ENCODE measurements at regions not wholly inside any gene's neighbourhood (a gene's known extent, or its start where the extent isn't known, plus 50 kb on each side); places are given as distances from the start of the nearest gene placed in this dataset.
"Not testable (repeated sequence)": the region's sequence is repeated elsewhere in the genome, so short reads cannot be mapped to it uniquely, and the experiment has no call there.

DNA sequence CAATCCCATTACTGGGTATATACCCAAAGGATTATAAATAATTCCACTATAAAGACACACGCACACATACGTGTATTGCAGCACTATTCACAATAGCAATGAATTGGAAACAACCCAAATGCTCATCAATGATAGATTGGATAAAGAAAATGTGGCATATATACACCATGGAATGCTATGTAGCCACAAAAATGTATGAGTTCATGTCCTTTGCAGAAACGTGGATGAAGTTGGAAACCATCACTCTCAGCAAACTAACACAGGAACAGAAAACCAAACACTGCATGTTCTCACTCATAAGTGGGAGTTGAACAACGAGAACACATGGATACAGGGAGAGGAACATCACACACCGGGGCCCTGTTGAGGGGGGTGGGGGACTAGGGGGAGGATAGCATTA lies 619.0 kb downstream of the LIG4 start:
- not testable (repeated sequence) for DNase-seq (ENCODE audit: low spot score); ATAC-seq

DNA sequence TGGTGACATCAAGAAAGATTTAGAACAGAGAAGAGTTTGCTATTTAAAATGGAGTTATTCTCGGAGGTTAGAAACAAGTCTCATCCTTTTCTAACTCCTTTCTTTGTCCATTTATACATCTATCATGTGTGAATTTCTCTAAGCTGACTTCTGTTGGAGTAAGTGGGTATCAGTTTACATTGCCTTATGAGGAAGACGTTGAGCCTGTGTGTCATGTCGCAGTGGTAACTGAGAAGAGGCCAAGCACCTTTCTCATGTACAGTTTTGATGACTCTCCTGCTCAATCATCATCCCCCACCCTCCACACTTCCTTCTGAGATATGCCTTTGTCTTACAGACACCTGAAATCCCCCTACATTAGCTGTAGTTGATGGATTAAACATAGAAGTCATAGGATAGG lies 624.8 kb downstream of the LIG4 start:
- DNase-seq (ENCODE audit: low spot score) (no peak), ATAC-seq (no peak)

DNA sequence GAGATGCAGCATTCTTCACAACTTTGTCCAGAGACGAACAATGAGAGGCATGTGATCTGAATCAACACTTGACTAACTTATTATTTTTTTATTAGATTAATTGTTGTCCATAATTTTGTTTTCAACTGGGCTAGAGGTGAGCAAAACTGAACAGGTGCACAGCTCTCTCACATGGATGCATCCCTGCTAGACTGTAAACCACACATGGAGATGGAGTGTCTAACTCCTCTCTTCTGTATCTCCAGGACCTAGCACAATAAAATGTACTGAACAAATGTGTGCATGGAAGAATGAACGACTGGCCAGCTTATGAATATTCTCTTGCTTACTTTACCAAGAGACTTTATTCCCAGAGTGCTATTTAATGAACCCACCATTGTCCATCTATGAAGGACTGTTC lies 627.7 kb downstream of the LIG4 start:
- ATAC-seq (no peak), DNase-seq (ENCODE audit: low spot score) (no peak)

- ATAC-seq = no peak
- DNase-seq (ENCODE audit: low spot score) = no peak
These were observed 629.1 kb downstream of the LIG4 start for GRCh38 chr13:107586216-107586615.

DNA sequence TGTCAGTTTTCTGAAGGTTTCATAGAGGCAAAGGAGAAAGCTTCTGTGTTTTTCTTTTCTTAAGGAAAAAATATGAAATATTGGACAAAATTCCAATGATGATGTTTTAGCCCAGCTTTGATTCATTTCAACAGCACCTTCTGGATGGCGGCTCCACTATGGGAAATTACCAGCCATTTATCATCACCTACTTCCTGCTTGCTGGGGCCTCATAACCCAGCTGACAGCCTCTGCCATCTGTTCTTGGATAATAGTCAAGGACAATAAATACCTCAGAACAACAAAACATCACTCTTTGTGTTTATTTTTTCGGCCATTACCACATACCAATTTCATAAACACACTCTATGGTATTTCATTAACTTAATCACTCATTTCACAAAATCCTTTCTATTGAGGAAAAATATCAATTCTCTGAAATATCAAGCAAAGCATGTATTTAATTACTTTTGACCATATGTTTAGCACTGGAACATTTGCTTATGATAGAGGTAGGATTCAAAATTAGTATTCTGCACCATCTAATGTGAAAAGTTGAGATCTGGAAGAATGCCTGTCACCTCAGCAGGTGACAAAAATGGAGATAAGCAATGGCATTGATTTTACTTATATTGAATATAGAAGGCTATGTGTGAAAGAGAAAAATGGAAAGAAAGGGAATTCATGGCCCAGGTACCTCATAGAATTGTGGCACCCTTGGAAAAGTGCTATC lies 629.7 kb downstream of the LIG4 start:
- ATAC-seq = no peak
- DNase-seq (ENCODE audit: low spot score) = no peak

GRCh38 chr13:107582171-107582570 lies 633.2 kb downstream of the LIG4 start:
- DNase-seq (ENCODE audit: low spot score) (no peak), ATAC-seq (no peak)

- ATAC-seq (no peak), DNase-seq (ENCODE audit: low spot score) (no peak)
These were observed 634.5 kb downstream of the LIG4 start for GRCh38 chr13:107580741-107581412.

DNA sequence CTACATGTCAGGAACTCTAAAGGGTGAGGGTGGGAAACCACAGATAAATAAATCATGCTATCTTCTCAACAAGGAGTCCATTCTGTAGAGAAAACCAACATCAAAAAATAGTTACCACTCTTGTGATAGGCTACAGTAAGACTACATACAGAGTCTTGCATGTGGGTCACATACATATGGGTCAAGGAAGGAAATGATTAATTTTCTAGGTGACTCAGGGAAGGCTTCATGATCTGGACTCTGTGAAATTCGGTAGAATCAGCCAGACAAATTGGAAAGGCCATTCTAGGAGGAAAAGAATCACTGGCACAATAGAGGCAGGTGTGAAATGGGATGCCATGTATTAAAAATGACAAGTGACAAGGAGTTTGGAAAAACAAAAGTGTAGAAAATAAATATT lies 638.9 kb downstream of the LIG4 start:
- DNase-seq (ENCODE audit: low spot score) (no peak), ATAC-seq (no peak)

- DNase-seq (ENCODE audit: low spot score) = no peak
- no peak for ATAC-seq
These were observed 640.7 kb downstream of the LIG4 start for GRCh38 chr13:107574517-107575210.

GRCh38 chr13:107573184-107573583 lies 642.2 kb downstream of the LIG4 start:
- no peak for ATAC-seq
- no peak for DNase-seq (ENCODE audit: low spot score)

- ATAC-seq (no peak), DNase-seq (ENCODE audit: low spot score) (no peak)
These were observed 643.2 kb downstream of the LIG4 start for GRCh38 chr13:107572156-107572555.

DNA sequence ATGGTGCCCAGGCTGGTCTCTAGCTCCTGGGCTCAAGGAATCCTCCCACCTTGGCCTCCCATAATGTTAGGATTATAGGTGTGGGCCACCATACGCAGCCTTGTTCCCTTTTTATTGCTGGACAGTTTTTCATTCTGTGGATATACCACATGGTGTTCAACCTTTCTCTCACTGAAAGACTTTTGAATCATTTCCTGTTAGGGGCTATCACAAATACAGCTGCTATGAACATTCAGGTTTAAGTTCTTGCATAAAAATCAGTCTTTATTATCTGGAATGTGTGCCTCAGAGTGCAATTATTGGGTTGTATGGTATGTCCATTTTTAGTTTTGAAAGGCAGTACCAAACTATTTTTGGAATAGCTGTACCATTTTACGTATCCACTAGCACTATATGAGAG lies 647.2 kb downstream of the LIG4 start:
- ATAC-seq (no peak), DNase-seq (ENCODE audit: low spot score) (no peak)

GRCh38 chr13:107563099-107563925 lies 652.0 kb downstream of the LIG4 start:
- ATAC-seq (peak; percentile 39), DNase-seq (ENCODE audit: low spot score) (no peak)

DNA sequence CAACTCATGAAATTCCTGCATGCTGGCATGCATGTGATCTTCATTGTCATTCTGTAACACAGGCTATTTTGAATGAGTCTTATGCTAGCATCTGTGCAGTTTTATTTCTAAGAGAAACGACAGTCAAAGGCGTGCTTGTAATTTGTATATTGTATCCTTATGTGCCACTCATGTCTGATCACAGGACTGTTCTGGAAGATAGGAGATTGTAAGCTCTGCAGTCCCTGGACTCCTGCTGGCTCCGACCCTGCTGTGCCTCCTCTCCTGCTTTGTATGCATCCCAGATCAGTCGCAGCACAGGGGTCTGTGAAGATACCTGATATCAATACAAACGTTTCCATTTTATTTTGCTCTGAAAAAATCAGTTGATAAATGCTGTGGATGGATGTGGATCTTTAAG lies 653.1 kb downstream of the LIG4 start:
- no peak for DNase-seq (ENCODE audit: low spot score)
- no peak for ATAC-seq

DNA sequence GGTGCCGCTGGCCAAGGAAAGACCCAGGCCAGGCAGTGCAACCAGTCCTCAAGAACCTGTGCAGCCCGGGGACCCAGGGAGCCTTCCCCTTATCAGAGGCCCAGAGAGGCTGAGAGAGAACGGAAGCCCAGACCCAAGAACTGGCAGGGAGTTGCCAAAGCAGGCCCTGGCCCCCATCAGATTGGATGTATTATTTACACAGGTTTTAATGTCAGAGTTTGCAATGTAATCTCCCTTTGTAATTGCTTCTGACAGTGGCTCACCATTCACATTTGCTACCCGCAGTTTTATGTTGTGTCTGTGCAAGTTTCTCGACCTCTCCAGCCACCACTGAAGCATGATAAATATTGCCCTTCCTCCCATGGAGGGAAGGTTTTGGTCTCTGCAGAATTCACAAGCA lies 660.9 kb downstream of the LIG4 start:
- ATAC-seq = no peak
- no peak for DNase-seq (ENCODE audit: low spot score)

GRCh38 chr13:107553838-107554237 lies 661.5 kb downstream of the LIG4 start:
- no peak for DNase-seq (ENCODE audit: low spot score)
- no peak for ATAC-seq

DNA sequence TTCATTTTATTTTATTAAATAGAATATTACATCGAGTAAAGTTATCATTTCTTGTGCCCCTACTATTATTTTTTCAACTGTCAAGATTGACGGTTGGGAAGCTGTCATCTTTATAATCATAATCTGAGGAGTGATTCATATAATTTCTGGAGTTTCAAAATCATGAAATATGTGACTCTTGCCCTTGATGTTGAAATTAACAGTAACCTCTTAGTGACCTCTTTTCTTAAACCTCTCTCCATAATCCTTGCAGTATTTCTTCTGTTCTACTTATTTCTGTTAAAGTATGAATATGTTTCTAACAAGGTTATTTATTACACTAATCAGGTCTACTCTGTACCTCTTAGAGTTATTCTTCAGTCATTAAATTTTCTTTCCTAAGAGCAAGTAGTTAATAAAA lies 663.8 kb downstream of the LIG4 start:
- DNase-seq (ENCODE audit: low spot score) (no peak), ATAC-seq (no peak)

GRCh38 chr13:107548338-107548737 lies 667.0 kb downstream of the LIG4 start:
- no peak for ATAC-seq
- DNase-seq (ENCODE audit: low spot score) = no peak

DNA sequence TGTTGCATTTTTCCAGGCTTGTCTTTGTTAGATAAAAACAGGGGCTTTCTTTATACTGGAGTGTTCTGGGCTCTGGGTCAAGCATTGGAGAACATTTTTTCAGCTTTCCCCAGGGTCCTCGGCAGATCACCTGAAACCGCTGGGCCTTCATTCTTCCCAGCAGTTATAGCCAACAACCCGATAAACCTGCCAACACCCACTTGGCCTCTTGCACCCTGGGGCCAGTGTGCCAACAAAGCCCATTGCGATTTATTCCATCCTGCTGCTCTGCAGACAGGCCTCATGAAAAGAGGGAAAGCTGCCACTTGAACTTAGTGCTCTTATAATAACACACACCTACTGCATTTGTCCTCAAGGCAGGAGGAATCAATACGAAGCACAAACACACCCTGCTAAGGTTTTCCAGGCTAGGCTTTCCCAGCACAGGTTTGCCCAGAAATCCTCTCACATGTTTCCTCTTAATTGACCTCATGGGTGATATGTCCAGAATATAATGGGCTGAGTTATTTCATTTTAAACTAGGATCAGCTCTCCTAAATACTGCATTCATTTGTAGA lies 669.3 kb downstream of the LIG4 start:
- ATAC-seq (no peak), DNase-seq (ENCODE audit: low spot score) (no peak)

- DNase-seq (ENCODE audit: low spot score) = no peak
These were observed 680.8 kb downstream of the LIG4 start for GRCh38 chr13:107534548-107534947.

GRCh38 chr13:107531816-107532215 lies 683.5 kb downstream of the LIG4 start:
- DNase-seq (ENCODE audit: low spot score) = no peak
- ATAC-seq = no peak

More at GRCh38 chr13:107534548-107534947, 680.8 kb downstream of the LIG4 start:
- no peak for ATAC-seq

Measured in left lobe of liver (tissue), 2 donors.